HG02973 (cell line): ENCODE measurements at regions not wholly inside any gene's neighbourhood (a gene's known extent, or its start where the extent isn't known, plus 50 kb on each side); places are given as distances from the start of the nearest gene placed in this dataset.
"Not testable (repeated sequence)": the region's sequence is repeated elsewhere in the genome, so short reads cannot be mapped to it uniquely, and the experiment has no call there.

ENCODE experiments used
- ATAC-seq: cut with Tn5 transposase; IDR thresholded peaks from one replicate; pipeline ENCODE4 v1.9.1; 2021; ENCODE audit warnings: moderate library complexity; ENCODE audit not compliant: unreplicated experiment

- ATAC-seq, result no peak
Observed at GRCh38 chr11:100578831-100579311, 108.2 kb upstream of the ARHGAP42 start.

GRCh38 chr11:100581318-100581717, 105.8 kb upstream of the ARHGAP42 start:
- no peak for ATAC-seq

GRCh38 chr11:100584201-100584985, 102.7 kb upstream of the ARHGAP42 start:
- no peak for ATAC-seq

- no peak for ATAC-seq
Observed at GRCh38 chr11:100585728-100586127, 101.4 kb upstream of the ARHGAP42 start.

- ATAC-seq, result no peak
Observed at GRCh38 chr11:100586361-100587101, 100.6 kb upstream of the ARHGAP42 start.

GRCh38 chr11:100592619-100593260, 94.3 kb upstream of the ARHGAP42 start:
- no peak for ATAC-seq

GRCh38 chr11:100593291-100593690, 93.8 kb upstream of the ARHGAP42 start:
- no peak for ATAC-seq

- ATAC-seq, result no peak
Observed at GRCh38 chr11:100594320-100594719, 92.8 kb upstream of the ARHGAP42 start.

- ATAC-seq, result no peak
Observed at GRCh38 chr11:100600941-100601340, 86.1 kb upstream of the ARHGAP42 start.

- ATAC-seq, result no peak
Observed at GRCh38 chr11:100602716-100603115, 84.4 kb upstream of the ARHGAP42 start.

GRCh38 chr11:100607761-100608160, 79.3 kb upstream of the ARHGAP42 start:
- not testable (repeated sequence) for ATAC-seq

GRCh38 chr11:100612766-100613165, 74.3 kb upstream of the ARHGAP42 start:
- peak; percentile 96 for ATAC-seq

- no peak for ATAC-seq
Observed at GRCh38 chr11:100618914-100619313, 68.2 kb upstream of the ARHGAP42 start.

- ATAC-seq, result no peak
Observed at GRCh38 chr11:100619484-100619883, 67.6 kb upstream of the ARHGAP42 start.

GRCh38 chr11:100622404-100622803, 64.7 kb upstream of the ARHGAP42 start:
- no peak for ATAC-seq

- ATAC-seq, result no peak
Observed at GRCh38 chr11:100624346-100624745, 62.7 kb upstream of the ARHGAP42 start.

GRCh38 chr11:100625041-100625440, 62.0 kb upstream of the ARHGAP42 start:
- no peak for ATAC-seq

GRCh38 chr11:100629671-100630070, 57.4 kb upstream of the ARHGAP42 start:
- no peak for ATAC-seq

GRCh38 chr11:100630898-100631297, 56.2 kb upstream of the ARHGAP42 start:
- no peak for ATAC-seq

- no peak for ATAC-seq
Observed at GRCh38 chr11:100631316-100631715, 55.8 kb upstream of the ARHGAP42 start.

- ATAC-seq, result no peak
Observed at GRCh38 chr11:100632941-100633452, 54.1 kb upstream of the ARHGAP42 start.
